ENCODE measurements at regions not wholly inside any gene's neighbourhood (a gene's known extent, or its start where the extent isn't known, plus 50 kb on each side); places are given as distances from the start of the nearest gene placed in this dataset.
A peak's percentile ranks its signal among the peaks of the same experiment; 100 is the strongest.
"Not testable (repeated sequence)": the region's sequence is repeated elsewhere in the genome, so short reads cannot be mapped to it uniquely, and the experiment has no call there.

GRCh38 chr6:144349690-144350527 lies 64.8 kb downstream of the UTRN start:
- Mint-ChIP-seq H3K27ac (peak overlapping the region; percentile 89 to 95), H3K36me3 (peaks cover 0 to 20% of the 10 kb centered on the region in 2 donors), H3K9me3 (peaks cover 3 to 13% of the 10 kb centered on the region in 2 donors)
- DNase-seq (ENCODE audit: low spot score in 2 of 2), result no peak
- peak; percentile 63 to 81 for ATAC-seq

- DNase-seq (ENCODE audit: low spot score in 2 of 2) (no peak), ATAC-seq (no peak)
- Mint-ChIP-seq H3K27ac (peak overlapping the region; percentile 89 to 94), H3K9me3 (peaks cover 3 to 13% of the 10 kb centered on the region in 2 donors), H3K36me3 (peaks cover 0 to 20% of the 10 kb centered on the region in 2 donors)
Observed at GRCh38 chr6:144350528-144350880, 65.4 kb downstream of the UTRN start.

GRCh38 chr6:144351379-144352127 lies 66.4 kb downstream of the UTRN start:
- ATAC-seq, result no peak
- DNase-seq (ENCODE audit: low spot score in 2 of 2), result no peak
- peaks cover 3 to 13% of the 10 kb centered on the region in 2 donors for H3K9me3 Mint-ChIP-seq
- H3K27ac Mint-ChIP-seq, result peak overlapping the region; percentile 70 to 88
- peaks cover 0 to 19% of the 10 kb centered on the region in 2 donors for H3K36me3 Mint-ChIP-seq

DNA sequence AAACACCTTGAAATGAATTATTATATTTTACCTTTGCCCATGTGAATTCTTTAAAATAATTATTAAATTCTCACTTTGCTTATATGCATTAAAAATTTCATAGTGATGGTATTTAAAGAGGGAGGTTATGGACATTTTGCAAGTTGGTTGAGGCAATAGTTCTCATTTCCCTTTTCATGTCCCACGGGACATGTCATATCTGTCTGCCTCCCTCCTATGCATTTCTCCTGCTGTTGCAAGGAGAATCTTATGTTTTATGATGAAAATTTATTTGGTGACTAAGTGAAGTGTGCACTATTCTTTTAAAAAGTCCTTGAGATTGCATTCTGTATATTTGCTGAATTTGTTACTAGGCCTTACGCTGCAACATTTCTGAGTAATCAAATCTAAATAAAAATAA lies 67.2 kb downstream of the UTRN start:
- H3K9me3 Mint-ChIP-seq, result peaks cover 3 to 8% of the 10 kb centered on the region in 2 donors
- ATAC-seq (no peak), DNase-seq (ENCODE audit: low spot score in 2 of 2) (no peak)
- peak overlapping the region in 1 of 2 donors; percentile 70 for H3K27ac Mint-ChIP-seq
- peaks cover 0 to 11% of the 10 kb centered on the region in 2 donors for H3K36me3 Mint-ChIP-seq

- DNase-seq (ENCODE audit: low spot score in 2 of 2), result no peak
Observed at GRCh38 chr6:144353871-144354314, 68.8 kb downstream of the UTRN start.

GRCh38 chr6:144359783-144360182 lies 74.6 kb downstream of the UTRN start:
- no peak for ATAC-seq
- Mint-ChIP-seq H3K27ac (no peak overlapping the region), H3K36me3 (peaks cover 0 to 5% of the 10 kb centered on the region in 2 donors), H3K9me3 (no peaks in the 10 kb centered on the region)
- DNase-seq (ENCODE audit: low spot score in 2 of 2), result no peak

More at GRCh38 chr6:144353871-144354314, 68.8 kb downstream of the UTRN start:
- Mint-ChIP-seq H3K27ac (peak overlapping the region; percentile 69 to 89), H3K36me3 (no peaks in the 10 kb centered on the region), H3K9me3 (no peaks in the 10 kb centered on the region)
- peak; percentile 62 to 79 for ATAC-seq

DNA sequence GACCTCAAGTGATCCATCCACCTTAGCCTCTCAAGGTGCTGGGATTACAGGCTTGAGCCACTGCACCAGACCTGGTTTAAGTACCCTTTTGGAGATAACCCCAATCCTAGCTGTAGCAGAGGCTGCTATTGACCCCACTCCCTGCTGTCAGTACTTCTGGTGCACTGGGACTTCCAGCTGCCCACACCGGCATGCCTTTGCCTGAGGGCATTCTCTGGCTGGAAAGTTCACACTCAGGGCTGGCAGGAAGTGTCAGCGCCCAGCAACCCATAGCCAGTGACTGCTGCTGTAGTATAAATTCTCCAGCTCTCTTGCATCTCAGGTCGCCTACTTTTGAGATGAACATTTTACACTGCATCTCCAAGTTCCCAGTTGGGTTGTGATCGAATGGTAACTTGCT lies 75.3 kb downstream of the UTRN start:
- no peak overlapping the region for H3K27ac Mint-ChIP-seq
- ATAC-seq, result no peak

DNA sequence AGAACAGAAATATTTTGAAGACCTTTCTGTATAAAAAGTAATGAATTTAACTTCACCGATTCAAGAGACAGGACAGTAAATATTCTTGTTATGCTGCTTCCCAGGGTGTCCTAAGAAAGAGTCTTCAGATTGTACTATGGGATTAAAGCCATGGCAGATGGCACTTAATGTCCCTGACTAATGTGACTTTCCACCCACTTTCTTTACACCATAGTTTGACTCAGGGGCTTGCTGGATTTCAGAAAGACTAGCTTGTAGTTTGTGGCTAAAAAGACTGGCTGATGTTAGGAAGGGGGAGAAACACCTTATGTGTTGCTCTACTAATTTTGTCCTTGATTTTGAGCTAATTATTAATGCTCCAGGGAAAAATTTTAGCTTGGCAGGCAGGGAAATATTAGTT lies 75.9 kb downstream of the UTRN start:
- DNase-seq (ENCODE audit: low spot score in 2 of 2) (no peak), ATAC-seq (peak in 1 of 2 donors; percentile 19)
- H3K9me3 Mint-ChIP-seq, result no peaks in the 10 kb centered on the region
- peaks cover 0 to 5% of the 10 kb centered on the region in 2 donors for H3K36me3 Mint-ChIP-seq
- peak overlapping the region in 1 of 2 donors; percentile 64 for H3K27ac Mint-ChIP-seq

More for the DNA sequence above, 75.3 kb downstream of the UTRN start:
- H3K36me3 Mint-ChIP-seq, result peaks cover 0 to 5% of the 10 kb centered on the region in 2 donors
- DNase-seq (ENCODE audit: low spot score in 2 of 2), result no peak
- no peaks in the 10 kb centered on the region for H3K9me3 Mint-ChIP-seq

DNA sequence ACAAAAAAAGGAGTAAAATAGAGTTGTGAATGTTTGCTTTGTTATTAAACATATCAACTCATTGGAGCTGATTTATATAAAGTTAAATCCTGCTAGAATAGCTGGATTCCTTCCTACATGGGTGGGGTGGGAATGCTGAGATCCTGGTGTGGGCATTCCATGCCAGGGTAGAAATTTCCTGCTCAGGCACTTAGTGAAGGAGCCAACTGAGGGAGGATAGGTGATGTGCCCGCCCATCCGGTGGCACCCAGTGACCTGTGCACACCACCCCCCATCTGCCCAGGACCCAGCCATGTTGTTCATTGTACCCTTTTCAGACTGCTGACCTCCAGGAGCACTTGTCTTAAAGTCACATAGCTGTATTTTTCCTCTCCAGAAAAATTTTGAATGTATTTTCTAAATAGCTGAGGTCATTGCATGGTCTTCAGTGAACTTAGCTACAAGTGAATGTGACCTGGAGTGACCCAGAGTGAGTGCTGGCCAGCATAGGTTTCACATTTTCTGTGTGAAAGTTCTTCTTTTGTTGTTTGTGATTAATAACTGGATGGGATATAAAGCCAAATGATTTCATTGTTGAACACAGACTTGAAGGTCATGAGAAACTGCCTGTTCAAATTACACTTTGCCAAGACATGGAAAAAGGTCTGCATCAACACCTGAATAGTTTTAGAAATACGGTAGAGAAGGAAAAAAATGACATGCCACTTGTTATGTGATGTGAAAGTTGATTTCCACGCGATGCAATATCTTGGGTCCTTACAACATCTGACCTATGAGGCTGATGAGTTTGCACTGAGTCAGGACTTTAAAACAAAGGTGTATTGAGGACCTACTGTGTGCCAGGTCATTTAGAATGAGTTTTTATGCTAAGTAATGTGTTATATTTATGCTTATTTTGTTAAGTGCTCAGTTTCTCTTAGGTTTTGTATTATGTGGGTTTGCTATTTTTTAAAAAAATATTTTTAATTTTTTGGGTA lies 77.2 kb downstream of the UTRN start:
- H3K9me3 Mint-ChIP-seq, result no peaks in the 10 kb centered on the region
- no peak for DNase-seq (ENCODE audit: low spot score in 2 of 2)
- peak overlapping the region; percentile 52 to 66 for H3K27ac Mint-ChIP-seq

GRCh38 chr6:144364208-144364720 lies 79.1 kb downstream of the UTRN start:
- no peak for DNase-seq (ENCODE audit: low spot score in 2 of 2)
- Mint-ChIP-seq H3K27ac (peak overlapping the region in 1 of 2 donors; percentile 66), H3K9me3 (no peaks in the 10 kb centered on the region), H3K36me3 (peaks cover 0 to 5% of the 10 kb centered on the region in 2 donors)
- peak; percentile 51 to 82 for ATAC-seq

More for the DNA sequence above, 77.2 kb downstream of the UTRN start:
- peaks cover 0 to 5% of the 10 kb centered on the region in 2 donors for H3K36me3 Mint-ChIP-seq
- peak; percentile 53 to 74 for ATAC-seq

DNA sequence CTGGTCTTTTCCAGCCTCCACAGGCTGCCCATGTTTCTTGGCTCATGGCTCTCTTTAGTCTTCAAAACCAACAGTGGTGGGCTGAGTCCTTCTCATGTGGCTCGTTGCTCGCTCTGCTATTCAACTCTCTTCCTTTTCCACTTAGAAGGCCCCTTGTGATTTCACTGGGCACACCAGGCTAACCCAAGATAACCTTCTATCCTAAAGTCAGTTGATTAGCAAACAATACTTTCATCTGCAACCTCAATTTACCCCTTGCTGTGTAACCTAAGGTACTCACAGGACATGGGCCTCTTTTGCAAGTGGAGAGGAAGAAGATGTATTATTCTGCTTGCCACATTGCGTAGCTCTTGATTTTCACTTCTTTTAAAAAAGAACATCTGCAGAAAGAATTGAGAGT lies 79.6 kb downstream of the UTRN start:
- Mint-ChIP-seq H3K9me3 (peaks cover 0 to 2% of the 10 kb centered on the region in 2 donors), H3K36me3 (peaks cover 1 to 9% of the 10 kb centered on the region in 2 donors), H3K27ac (peak overlapping the region in 1 of 2 donors; percentile 66)
- ATAC-seq, result peak; percentile 12 to 57
- no peak for DNase-seq (ENCODE audit: low spot score in 2 of 2)

- no peak for DNase-seq (ENCODE audit: low spot score in 2 of 2)
- ATAC-seq, result no peak
- peaks cover 0 to 4% of the 10 kb centered on the region in 2 donors for H3K9me3 Mint-ChIP-seq
- no peak overlapping the region for H3K27ac Mint-ChIP-seq
- peaks cover 6 to 12% of the 10 kb centered on the region in 2 donors for H3K36me3 Mint-ChIP-seq
Observed at GRCh38 chr6:144365271-144365670, 80.1 kb downstream of the UTRN start.

GRCh38 chr6:144369696-144370095 lies 84.6 kb downstream of the UTRN start:
- not testable (repeated sequence) for DNase-seq (ENCODE audit: low spot score in 2 of 2); ATAC-seq; H3K27ac Mint-ChIP-seq; H3K9me3 Mint-ChIP-seq; H3K36me3 Mint-ChIP-seq

DNA sequence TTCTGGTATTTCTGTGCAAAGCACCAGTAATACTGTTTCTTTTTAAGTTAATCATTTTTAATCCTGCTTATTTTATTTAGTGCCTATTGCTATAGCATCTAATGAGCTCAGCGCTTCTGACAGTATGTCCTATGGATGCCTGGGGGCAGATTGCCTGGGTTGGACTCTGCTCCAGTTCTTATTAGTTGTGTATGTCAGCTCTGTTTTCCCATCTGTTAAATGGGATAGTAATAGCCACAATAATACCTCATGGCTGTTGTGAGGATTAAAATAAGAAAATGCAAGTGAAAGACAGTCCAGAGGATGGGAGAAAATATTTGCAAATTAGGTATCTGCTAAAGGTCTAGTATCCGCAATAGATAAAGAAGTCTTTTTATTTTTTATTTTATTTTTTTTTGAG lies 87.0 kb downstream of the UTRN start:
- DNase-seq (ENCODE audit: low spot score in 2 of 2), result no peak
- H3K27ac Mint-ChIP-seq, result no peak overlapping the region
- peaks cover 0 to 4% of the 10 kb centered on the region in 2 donors for H3K9me3 Mint-ChIP-seq
- no peak for ATAC-seq
- H3K36me3 Mint-ChIP-seq, result peaks cover 7 to 9% of the 10 kb centered on the region in 2 donors

GRCh38 chr6:144372611-144373594 lies 87.8 kb downstream of the UTRN start:
- ATAC-seq (no peak), DNase-seq (ENCODE audit: low spot score in 2 of 2) (no peak)
- H3K27ac Mint-ChIP-seq, result no peak overlapping the region
- H3K9me3 Mint-ChIP-seq, result peaks cover 0 to 4% of the 10 kb centered on the region in 2 donors
- H3K36me3 Mint-ChIP-seq, result peaks cover 7 to 9% of the 10 kb centered on the region in 2 donors

Data from activated naive CD4-positive, alpha-beta T cell treated with anti-CD3 and anti-CD28 coated beads, Interleukin-2, amount 50 U/mL, for 72 hours (primary cell).